ENCODE measurements at regions not wholly inside any gene's neighbourhood (a gene's known extent, or its start where the extent isn't known, plus 50 kb on each side); places are given as distances from the start of the nearest gene placed in this dataset.

DNA sequence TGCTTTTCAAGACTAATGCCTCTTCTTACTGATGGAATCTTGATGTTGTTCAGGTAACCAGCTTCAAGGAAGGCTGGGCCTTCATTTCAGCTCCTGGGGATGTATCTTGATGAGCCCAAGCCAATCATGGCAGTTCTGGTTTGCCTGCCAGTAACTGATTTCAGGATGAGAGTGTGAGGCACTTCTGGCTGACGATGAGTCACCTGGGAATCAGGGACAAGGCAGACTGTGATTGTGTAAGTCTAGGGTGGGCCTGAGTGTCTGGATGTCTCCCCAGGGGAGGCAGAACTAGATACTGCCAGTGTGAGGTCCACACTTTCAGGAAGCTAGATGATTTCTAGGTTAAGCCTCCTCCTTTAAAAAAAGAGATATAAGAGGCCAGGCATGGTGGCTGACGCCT lies 77.3 kb upstream of the KL start:
- H3K4me1 Mint-ChIP-seq = no peaks in the 10 kb centered on the region
- H3K36me3 Mint-ChIP-seq (ENCODE audit: low read depth) = no peaks in the 10 kb centered on the region
- H3K27me3 Mint-ChIP-seq (ENCODE audit: low read depth, poor library complexity) = peaks cover 13% of the 10 kb centered on the region
- H3K27ac Mint-ChIP-seq = no peak overlapping the region
- H3K4me3 Mint-ChIP-seq = no peak overlapping the region
- DNase-seq = no peak
- TF ChIP-seq, protein P1, sequence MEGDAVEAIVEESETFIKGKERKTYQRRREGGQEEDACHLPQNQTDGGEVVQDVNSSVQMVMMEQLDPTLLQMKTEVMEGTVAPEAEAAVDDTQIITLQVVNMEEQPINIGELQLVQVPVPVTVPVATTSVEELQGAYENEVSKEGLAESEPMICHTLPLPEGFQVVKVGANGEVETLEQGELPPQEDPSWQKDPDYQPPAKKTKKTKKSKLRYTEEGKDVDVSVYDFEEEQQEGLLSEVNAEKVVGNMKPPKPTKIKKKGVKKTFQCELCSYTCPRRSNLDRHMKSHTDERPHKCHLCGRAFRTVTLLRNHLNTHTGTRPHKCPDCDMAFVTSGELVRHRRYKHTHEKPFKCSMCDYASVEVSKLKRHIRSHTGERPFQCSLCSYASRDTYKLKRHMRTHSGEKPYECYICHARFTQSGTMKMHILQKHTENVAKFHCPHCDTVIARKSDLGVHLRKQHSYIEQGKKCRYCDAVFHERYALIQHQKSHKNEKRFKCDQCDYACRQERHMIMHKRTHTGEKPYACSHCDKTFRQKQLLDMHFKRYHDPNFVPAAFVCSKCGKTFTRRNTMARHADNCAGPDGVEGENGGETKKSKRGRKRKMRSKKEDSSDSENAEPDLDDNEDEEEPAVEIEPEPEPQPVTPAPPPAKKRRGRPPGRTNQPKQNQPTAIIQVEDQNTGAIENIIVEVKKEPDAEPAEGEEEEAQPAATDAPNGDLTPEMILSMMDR (IDR thresholded peaks at IDR 0.05) = no peak
- H3K9me3 Mint-ChIP-seq = peaks cover 26% of the 10 kb centered on the region

DNA sequence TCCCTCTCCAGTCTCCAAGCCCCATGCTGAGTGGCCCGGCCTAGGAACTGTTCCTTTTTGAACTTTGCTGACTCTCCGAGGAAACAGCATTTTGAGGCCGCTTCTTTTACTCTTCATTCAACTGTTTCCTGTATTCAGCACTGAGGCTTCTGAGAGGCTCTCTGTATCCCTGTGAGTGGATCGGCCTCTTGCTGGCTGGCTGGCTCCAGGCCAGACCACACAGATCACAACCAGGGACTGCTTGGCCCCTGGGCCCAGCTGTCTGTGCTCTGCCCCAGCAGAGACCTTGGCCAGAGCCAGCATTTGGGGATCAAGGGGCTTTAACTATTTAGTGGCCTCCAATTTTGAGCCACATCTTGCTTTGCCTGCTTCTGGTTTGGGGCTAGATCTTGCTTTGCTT lies 75.6 kb upstream of the KL start:
- Mint-ChIP-seq H3K9me3 (peaks cover 34% of the 10 kb centered on the region), H3K27ac (no peak overlapping the region), H3K36me3 (ENCODE audit: low read depth) (no peaks in the 10 kb centered on the region), H3K4me1 (no peaks in the 10 kb centered on the region), H3K4me3 (no peak overlapping the region), H3K27me3 (ENCODE audit: low read depth, poor library complexity) (peaks cover 15% of the 10 kb centered on the region)
- DNase-seq = no peak
- TF ChIP-seq, protein P1 (IDR thresholded peaks at IDR 0.05) = no peak

DNA sequence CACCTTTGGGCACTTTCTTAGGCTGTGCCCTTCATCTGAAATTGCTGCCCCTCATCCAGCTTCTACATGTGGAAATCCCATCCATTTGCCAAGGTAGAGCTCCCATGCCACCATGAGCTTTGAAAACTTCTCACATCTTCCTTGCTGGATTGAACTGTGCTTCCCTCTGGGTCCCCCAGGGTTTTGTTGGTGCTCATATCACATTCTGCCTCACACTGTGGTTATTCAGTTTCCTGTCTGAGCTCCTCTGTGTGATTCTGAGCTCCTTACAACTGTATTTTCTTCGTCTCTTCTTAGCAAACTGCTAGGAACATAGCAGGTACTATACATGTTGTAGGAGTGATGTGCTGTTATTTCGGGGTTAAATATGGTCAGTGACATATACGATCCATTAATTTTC lies 74.9 kb upstream of the KL start:
- no peak for DNase-seq
- Mint-ChIP-seq H3K9me3 (peaks cover 35% of the 10 kb centered on the region), H3K4me3 (no peak overlapping the region), H3K27me3 (ENCODE audit: low read depth, poor library complexity) (peaks cover 15% of the 10 kb centered on the region), H3K27ac (peak overlapping the region; percentile 77), H3K4me1 (no peaks in the 10 kb centered on the region), H3K36me3 (ENCODE audit: low read depth) (no peaks in the 10 kb centered on the region)
- TF ChIP-seq, protein P1 (IDR thresholded peaks at IDR 0.05) = no peak

DNA sequence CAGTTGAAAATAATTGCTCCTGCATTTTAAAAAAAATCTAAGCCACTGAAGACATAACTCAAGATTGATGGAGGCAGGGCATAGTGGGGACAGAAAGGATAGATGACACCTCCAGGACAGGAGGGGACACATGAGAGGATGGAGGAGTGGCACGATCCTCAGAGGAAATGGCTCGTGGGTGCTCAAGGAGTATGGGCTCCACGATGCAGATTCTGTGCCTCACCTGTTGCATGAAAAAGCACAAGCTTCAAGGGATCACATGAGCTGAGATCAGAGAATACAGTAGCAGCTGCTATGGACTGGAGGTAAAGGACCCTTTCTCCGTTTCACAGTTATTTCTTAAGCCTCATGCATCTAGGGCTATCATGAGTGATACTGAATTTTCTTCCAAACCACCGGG lies 69.7 kb upstream of the KL start:
- Mint-ChIP-seq H3K9me3 (peaks cover 9% of the 10 kb centered on the region), H3K27me3 (ENCODE audit: low read depth, poor library complexity) (peaks cover 11% of the 10 kb centered on the region), H3K4me3 (no peak overlapping the region), H3K36me3 (ENCODE audit: low read depth) (no peaks in the 10 kb centered on the region), H3K27ac (no peak overlapping the region), H3K4me1 (no peaks in the 10 kb centered on the region)
- DNase-seq = no peak
- TF ChIP-seq, protein P1 (IDR thresholded peaks at IDR 0.05) = no peak

DNA sequence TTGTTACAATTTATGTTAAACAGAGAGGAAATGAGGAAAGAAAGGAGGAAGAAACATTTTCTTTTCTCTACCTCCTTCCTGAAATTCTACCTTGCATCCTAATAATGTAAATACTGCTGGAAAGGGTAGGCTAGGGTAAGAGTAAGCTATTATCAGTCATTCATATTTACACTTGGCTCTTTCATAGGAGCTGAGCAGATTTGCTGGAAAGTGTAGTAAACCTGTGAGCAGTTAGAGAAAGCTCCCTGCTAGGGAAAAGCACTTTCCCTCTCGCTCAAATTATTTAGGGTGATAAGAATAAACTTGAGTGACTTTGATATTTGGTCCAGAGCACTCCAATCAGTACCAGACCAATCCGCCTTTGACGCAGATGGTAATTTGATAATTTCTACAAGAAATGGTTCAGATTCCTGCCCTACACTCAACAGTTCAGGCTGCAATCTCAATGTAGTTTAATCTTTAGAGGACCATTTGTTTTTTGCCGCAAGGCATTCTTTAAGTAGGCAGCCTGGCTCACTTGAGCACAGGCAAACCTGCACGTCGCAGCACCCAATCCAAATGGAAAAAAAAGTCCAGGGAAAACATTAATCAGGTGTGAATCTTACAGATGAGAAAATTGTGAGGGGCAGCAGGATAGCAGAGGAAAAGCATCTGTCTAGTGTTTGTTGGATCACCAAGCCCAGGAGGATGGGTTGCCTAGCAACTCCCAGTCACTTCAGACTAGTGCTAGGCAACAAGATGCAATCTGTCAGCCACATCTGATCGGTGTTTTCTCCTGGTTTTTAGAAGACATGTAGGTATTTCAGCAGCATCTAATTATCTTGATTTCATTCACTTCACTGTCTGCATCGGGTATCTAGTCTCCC lies 68.6 kb upstream of the KL start:
- no peaks in the 10 kb centered on the region for H3K36me3 Mint-ChIP-seq (ENCODE audit: low read depth)
- H3K27ac Mint-ChIP-seq = no peak overlapping the region
- no peak for DNase-seq
- TF ChIP-seq, protein P1 (IDR thresholded peaks at IDR 0.05) = no peak
- H3K27me3 Mint-ChIP-seq (ENCODE audit: low read depth, poor library complexity) = peaks cover 14% of the 10 kb centered on the region
- H3K9me3 Mint-ChIP-seq = peaks cover 9% of the 10 kb centered on the region
- no peak overlapping the region for H3K4me3 Mint-ChIP-seq
- H3K4me1 Mint-ChIP-seq = no peaks in the 10 kb centered on the region

DNA sequence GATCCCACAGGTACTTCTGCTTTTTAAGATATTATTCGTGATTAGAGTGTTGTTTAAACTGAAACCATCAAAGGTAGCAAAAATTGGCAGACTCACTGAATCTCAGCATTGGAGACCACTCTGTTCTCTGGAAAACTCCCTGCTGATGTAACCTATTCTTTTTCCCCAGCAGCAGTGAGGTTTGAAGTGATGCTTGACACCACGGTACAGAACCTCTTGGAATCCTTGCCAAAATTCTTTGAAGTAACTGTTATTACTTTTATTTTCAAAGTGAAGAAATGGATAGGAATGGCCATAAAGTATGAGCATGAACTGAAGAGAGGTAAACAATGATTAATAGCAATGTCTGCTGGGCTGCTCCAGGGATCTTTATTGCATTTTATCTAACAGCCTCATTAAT lies 66.4 kb upstream of the KL start:
- Mint-ChIP-seq H3K4me3 (no peak overlapping the region), H3K9me3 (peaks cover 7% of the 10 kb centered on the region), H3K4me1 (peaks cover 8% of the 10 kb centered on the region), H3K27me3 (ENCODE audit: low read depth, poor library complexity) (peaks cover 12% of the 10 kb centered on the region), H3K27ac (no peak overlapping the region), H3K36me3 (ENCODE audit: low read depth) (no peaks in the 10 kb centered on the region)
- TF ChIP-seq, protein P1 (IDR thresholded peaks at IDR 0.05) = no peak
- no peak for DNase-seq

All from nephron progenitor cell (in vitro differentiated cells).